Endodermal cell (in vitro differentiated cells): ENCODE measurements at regions not wholly inside any gene's neighbourhood (a gene's known extent, or its start where the extent isn't known, plus 50 kb on each side); places are given as distances from the start of the nearest gene placed in this dataset.

Experiments used
- DNase-seq: peaks from one replicate; pipeline ENCODE4 v3.0.0-alpha.2; 2017
- H3K27ac ChIP-seq: 2 replicates; pipeline ENCODE4 v1.5.1; 2013; ENCODE audit warnings: mild to moderate bottlenecking, low read depth, low read length, moderate library complexity
- H3K27me3 ChIP-seq: 2 replicates; pipeline ENCODE4 v1.6.1; 2013; ENCODE audit warnings: mild to moderate bottlenecking, low read length, moderate library complexity; ENCODE audit not compliant: insufficient read depth, control insufficient read depth, poor library complexity, severe bottlenecking
- H3K36me3 ChIP-seq: 2 replicates; pipeline ENCODE4 v1.7.0; 2013; ENCODE audit warnings: mild to moderate bottlenecking, low read length, moderate library complexity; ENCODE audit not compliant: control insufficient read depth, insufficient read depth
- H3K4me1 ChIP-seq: one replicate; pipeline ENCODE4 v1.7.0; 2013; ENCODE audit warnings: low read length; ENCODE audit not compliant: control insufficient read depth, insufficient read depth
- H3K4me3 ChIP-seq: 2 replicates; pipeline ENCODE4 v1.5.1; 2013; ENCODE audit warnings: mild to moderate bottlenecking, low read length, moderate library complexity
- H3K9ac ChIP-seq: 2 replicates; pipeline ENCODE4 v1.6.1; 2013; ENCODE audit warnings: mild to moderate bottlenecking, low read length, moderate library complexity; ENCODE audit not compliant: poor library complexity, severe bottlenecking; ENCODE audit errors: extremely low read depth
- H3K9me3 ChIP-seq: 2 replicates; pipeline ENCODE4 v1.6.1; 2013; ENCODE audit warnings: mild to moderate bottlenecking, low read length, moderate library complexity; ENCODE audit not compliant: control insufficient read depth
- H3K27ac Mint-ChIP-seq: 2 replicates; pipeline ENCODE4 v1.8.0; 2020; ENCODE audit warnings: mixed read lengths
- H3K27me3 Mint-ChIP-seq: 2 replicates; pipeline ENCODE4 v1.8.0; 2021; ENCODE audit warnings: mild to moderate bottlenecking, mixed read lengths; ENCODE audit not compliant: insufficient read depth
- H3K36me3 Mint-ChIP-seq: 2 replicates; pipeline ENCODE4 v1.8.0; 2020; ENCODE audit warnings: low read depth, mixed read lengths
- H3K4me1 Mint-ChIP-seq: 2 replicates; pipeline ENCODE4 v1.8.0; 2020; ENCODE audit warnings: mixed read lengths
- H3K4me3 Mint-ChIP-seq: 2 replicates; pipeline ENCODE4 v1.8.0; 2020; ENCODE audit warnings: mild to moderate bottlenecking, moderate library complexity, mixed read lengths
- H3K9me3 Mint-ChIP-seq: 2 replicates; pipeline ENCODE4 v1.8.0; 2020; ENCODE audit warnings: mild to moderate bottlenecking, mixed read lengths
- CTCF ChIP-seq: fragments of 200-600 bp; sonication (generic); conservative IDR thresholded peaks from 2 replicates; pipeline ENCODE4 v1.5.0; 2021; ENCODE audit warnings: antibody characterized with exemption, mild to moderate bottlenecking
- WGBS, 2 experiments: methylation state at CpG; one replicate each; pipeline versions ENCODE4 v1.1.5 to v1.1.7; 2013; ENCODE audit warnings: missing lambda C conversion rate in 2 of 2, mixed read lengths in 1 of 2; ENCODE audit not compliant: insufficient coverage in 1 of 2, insufficient read length in 1 of 2; 5-methylcytosine and 5-hydroxymethylcytosine counted together

GRCh38 chr3:160127308-160127707 lies 97.9 kb upstream of the C3orf80 start:
- no peaks in the 10 kb centered on the region for H3K27me3 Mint-ChIP-seq
- H3K4me1 Mint-ChIP-seq: no peaks in the 10 kb centered on the region
- H3K27me3 ChIP-seq: no peaks in the 10 kb centered on the region
- no peaks in the 10 kb centered on the region for H3K36me3 Mint-ChIP-seq
- DNase-seq: no peak
- H3K36me3 ChIP-seq: no peaks in the 10 kb centered on the region
- H3K9me3 ChIP-seq: no peaks in the 10 kb centered on the region
- no peak overlapping the region for H3K27ac Mint-ChIP-seq
- TF ChIP-seq CTCF: no peak
- H3K9ac ChIP-seq: no peak overlapping the region
- H3K9me3 Mint-ChIP-seq: no peaks in the 10 kb centered on the region
- 95 to 96% methylated on average over 3 of the region's 3 CpGs for WGBS, 2 experiments
- no peaks in the 10 kb centered on the region for H3K4me1 ChIP-seq
- H3K4me3 Mint-ChIP-seq: no peak overlapping the region
- H3K27ac ChIP-seq: no peak overlapping the region
- H3K4me3 ChIP-seq: no peak overlapping the region

GRCh38 chr3:160128056-160128455 lies 97.2 kb upstream of the C3orf80 start:
- H3K9ac ChIP-seq: no peak overlapping the region
- no peaks in the 10 kb centered on the region for H3K4me1 Mint-ChIP-seq
- no peaks in the 10 kb centered on the region for H3K27me3 ChIP-seq
- H3K27ac ChIP-seq: no peak overlapping the region
- H3K4me3 Mint-ChIP-seq: no peak overlapping the region
- no peaks in the 10 kb centered on the region for H3K36me3 ChIP-seq
- H3K36me3 Mint-ChIP-seq: no peaks in the 10 kb centered on the region
- H3K9me3 Mint-ChIP-seq: no peaks in the 10 kb centered on the region
- no peaks in the 10 kb centered on the region for H3K4me1 ChIP-seq
- DNase-seq: no peak
- H3K27ac Mint-ChIP-seq: no peak overlapping the region
- H3K9me3 ChIP-seq: no peaks in the 10 kb centered on the region
- no peak for TF ChIP-seq CTCF
- H3K4me3 ChIP-seq: no peak overlapping the region
- no peaks in the 10 kb centered on the region for H3K27me3 Mint-ChIP-seq

- Mint-ChIP-seq H3K27me3 (no peaks in the 10 kb centered on the region), H3K36me3 (no peaks in the 10 kb centered on the region), H3K9me3 (no peaks in the 10 kb centered on the region), H3K4me1 (peaks cover 6% of the 10 kb centered on the region), H3K4me3 (no peak overlapping the region), H3K27ac (no peak overlapping the region)
- no peak overlapping the region for H3K9ac ChIP-seq
- no peaks in the 10 kb centered on the region for H3K9me3 ChIP-seq
- no peaks in the 10 kb centered on the region for H3K27me3 ChIP-seq
- H3K4me1 ChIP-seq: no peaks in the 10 kb centered on the region
- no peak for DNase-seq
- TF ChIP-seq CTCF: no peak
- H3K4me3 ChIP-seq: no peak overlapping the region
- H3K36me3 ChIP-seq: no peaks in the 10 kb centered on the region
- WGBS, 2 experiments: 91 to 100% methylated on average over 2 to 4 of the region's 4 CpGs
- H3K27ac ChIP-seq: no peak overlapping the region
These were observed 95.7 kb upstream of the C3orf80 start for GRCh38 chr3:160129459-160130061.
